GM19240 (cell line): ENCODE measurements at regions not wholly inside any gene's neighbourhood (a gene's known extent, or its start where the extent isn't known, plus 50 kb on each side); places are given as distances from the start of the nearest gene placed in this dataset.

Experiments used
- DNase-seq: peaks from one replicate; pipeline ENCODE4 v3.0.0; 2011; ENCODE audit warnings: low spot score; ENCODE audit not compliant: insufficient read length

GRCh38 chr5:165723931-165724330 is 2218.5 kb downstream of the MAT2B start:
- DNase-seq = no peak

DNA sequence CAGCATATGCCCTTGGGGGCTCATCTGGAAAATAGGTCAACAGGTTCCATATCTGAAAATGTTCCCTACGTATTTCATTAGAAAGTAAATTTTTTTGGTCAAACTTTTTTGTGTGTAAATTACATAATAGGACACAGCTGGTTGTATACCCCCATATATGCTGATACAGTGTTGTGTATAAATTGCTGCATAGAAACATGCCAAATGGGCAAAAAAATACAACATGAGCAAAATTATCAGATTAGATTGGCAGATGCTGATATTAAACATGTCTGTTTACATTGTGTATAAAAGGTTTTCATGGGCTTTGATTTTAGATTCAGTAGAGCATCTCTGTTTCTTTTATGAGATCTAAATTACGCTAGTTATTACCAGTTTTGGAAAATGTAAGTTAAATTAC is 2223.0 kb downstream of the MAT2B start:
- no peak for DNase-seq

DNA sequence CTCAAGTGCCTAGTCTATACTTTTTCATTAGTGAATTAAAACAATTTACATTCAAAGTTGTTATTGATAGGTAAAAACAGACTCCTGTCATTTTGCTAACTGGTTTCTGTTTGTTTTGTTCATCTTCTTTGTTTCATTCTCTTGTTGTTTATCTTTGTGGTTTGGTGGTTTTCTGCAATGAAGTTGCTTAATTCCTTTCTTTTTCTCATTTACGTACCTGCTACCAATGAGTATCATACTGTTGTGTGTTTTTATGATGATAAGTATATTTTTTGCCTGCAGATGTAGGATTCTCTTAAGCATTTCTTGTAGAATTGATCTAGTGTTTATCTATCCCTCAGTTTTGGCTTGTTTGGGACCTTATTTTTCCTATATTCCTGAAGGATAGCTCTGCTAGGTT is 2230.0 kb downstream of the MAT2B start:
- no peak for DNase-seq

DNA sequence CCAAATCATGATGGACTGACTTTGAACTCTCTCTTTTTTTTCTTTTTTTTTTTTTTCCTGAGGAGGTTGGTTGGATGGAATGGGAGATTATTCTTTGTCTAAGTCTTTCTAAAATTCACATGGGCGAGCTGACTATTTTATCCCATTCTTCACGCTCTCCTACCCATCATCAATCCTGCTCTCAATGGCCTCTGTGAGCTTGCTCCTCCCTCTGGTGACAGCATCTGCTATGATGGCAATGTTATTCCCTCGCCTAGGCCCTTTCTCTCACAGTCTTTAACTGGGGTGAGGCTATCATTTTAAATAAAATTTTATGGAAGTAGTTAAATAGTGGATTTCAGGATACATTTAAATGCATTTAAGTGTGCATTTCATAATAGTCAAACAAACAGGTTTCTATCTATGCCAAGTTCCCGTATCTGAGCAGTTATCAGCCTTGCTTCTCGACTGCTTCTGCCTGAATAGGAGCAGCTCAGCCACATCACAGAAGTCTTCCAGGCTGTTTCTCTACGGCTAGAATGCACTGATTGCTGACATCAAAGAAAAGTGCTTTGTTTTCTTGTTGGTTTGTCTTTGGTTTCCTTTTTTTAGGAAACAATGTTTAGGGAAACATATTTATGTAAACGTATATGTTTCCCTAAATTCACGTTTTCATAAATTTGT is 2233.8 kb downstream of the MAT2B start:
- DNase-seq = no peak

GRCh38 chr5:165757791-165758190 is 2252.4 kb downstream of the MAT2B start:
- DNase-seq = no peak

- no peak for DNase-seq
Observed at GRCh38 chr5:165775111-165775510, 2269.7 kb downstream of the MAT2B start.

DNA sequence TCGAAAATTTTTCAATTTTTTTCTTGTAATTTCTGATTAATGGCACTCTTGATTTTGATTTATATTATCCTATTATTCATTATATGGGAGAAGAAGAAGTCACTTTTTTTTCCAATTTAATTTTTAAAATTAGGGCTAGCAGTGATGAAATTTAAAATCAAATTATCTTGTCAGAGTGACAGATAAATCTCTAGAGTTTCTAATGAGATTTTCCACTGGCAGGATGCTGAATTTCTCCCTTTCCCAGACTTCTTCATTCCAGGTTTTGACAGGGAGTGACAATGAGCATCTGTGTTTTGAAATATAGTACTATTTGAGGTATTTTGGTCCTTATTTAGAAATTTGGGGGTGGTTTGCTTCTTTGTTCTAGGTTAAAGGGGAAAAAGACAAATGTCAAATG is 2274.1 kb downstream of the MAT2B start:
- DNase-seq = no peak

GRCh38 chr5:165780901-165781300 is 2275.5 kb downstream of the MAT2B start:
- DNase-seq = no peak

- DNase-seq = no peak
Observed at GRCh38 chr5:165781738-165782137, 2276.3 kb downstream of the MAT2B start.

- no peak for DNase-seq
Observed at GRCh38 chr5:165783024-165783423, 2277.6 kb downstream of the MAT2B start.

DNA sequence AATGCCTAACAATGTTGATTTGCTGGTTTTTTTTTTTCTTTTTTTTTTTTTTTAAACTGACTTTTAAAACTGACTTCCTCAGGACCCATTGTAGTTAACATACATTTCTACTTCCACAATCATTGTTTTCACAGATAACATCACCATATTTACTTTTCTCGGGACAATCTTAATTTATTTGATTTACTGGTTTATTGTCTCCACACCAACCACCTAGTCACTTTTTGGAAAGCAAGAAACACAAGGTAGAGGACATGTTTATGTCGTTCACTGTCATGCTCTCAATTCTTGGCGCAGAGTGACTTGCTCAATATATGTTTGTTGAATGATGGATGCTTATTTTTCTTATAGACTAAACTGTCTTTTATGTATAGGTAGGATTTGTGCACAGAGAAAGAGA is 2280.7 kb downstream of the MAT2B start:
- DNase-seq = no peak

GRCh38 chr5:165795073-165795472 is 2289.7 kb downstream of the MAT2B start:
- DNase-seq = no peak

DNA sequence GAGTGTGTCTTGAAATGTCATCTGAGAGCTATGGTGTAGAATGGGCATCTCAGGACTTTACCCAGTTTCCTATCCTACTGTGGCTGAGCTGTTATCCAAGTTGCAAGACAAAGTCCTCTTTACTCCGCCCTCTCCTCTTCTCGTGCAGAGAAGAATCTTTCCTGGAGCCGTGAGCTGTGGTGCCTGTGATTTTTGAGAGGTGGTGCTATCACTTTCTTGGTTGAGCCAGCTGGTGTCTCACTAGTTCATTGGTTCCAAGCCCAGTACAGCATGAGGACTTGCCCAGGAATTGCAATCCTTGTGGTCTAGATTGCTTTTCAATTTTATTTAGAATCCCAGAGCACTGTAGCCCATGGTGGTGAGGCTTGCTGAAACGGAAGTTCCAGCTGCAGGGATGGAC is 2300.3 kb downstream of the MAT2B start:
- no peak for DNase-seq

DNA sequence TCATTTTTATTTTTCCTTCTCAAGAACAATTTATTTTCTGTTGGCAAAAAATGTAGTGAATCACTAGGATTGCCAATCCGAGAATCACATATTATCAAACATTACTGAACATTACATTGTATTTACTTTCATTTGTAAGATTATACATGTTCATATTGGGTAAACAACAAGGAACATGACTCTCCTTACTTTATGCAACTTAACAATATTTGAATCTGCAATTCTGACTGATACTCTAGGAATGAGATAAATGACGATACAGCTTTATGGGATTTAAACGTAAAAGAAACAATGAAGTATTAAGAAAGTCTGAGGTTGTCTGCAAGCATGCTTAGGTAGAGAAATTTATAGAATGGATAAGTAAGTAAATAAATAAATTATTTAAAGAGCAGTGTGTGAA is 2302.9 kb downstream of the MAT2B start:
- DNase-seq = no peak

- no peak for DNase-seq
Observed at GRCh38 chr5:165809914-165810313, 2304.5 kb downstream of the MAT2B start.

DNA sequence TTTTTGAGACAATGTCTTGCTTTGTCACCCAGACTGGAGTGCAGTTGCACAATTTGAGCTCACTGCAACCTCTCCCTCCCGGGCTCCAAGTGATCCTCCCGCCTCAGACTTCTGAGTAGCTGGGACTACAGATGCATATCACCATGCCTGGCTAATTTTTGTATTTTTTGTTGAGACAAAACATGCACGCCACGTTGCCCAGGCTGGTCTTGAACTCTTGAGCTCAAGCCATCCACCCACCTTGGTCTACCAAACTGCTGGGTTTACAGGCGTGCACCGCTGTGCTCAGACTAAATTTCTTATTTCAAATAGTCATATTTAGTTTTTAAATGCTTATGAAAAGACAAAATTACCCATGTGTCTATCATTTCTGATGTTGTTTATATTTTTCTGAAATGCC is 2324.1 kb downstream of the MAT2B start:
- no peak for DNase-seq

GRCh38 chr5:165834891-165835290 is 2329.5 kb downstream of the MAT2B start:
- DNase-seq = no peak

DNA sequence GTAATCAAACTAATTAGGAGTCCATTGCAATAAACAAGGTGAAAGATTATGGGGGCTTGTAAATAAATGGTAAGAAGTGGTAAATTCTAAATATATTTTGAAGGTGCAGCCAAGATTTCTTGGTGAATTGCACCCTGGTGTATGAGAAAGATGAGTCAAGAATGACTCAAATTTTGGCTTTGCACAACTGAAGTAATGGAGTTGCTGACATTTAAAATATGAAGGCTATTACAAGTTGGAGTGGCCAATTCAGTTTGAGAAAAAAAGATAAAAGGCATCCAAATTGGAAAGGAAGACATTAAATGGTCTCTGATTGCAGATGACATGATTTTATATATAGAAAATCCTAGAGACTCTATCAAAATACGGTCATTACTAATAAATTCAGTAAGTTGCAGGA is 2330.6 kb downstream of the MAT2B start:
- no peak for DNase-seq

DNA sequence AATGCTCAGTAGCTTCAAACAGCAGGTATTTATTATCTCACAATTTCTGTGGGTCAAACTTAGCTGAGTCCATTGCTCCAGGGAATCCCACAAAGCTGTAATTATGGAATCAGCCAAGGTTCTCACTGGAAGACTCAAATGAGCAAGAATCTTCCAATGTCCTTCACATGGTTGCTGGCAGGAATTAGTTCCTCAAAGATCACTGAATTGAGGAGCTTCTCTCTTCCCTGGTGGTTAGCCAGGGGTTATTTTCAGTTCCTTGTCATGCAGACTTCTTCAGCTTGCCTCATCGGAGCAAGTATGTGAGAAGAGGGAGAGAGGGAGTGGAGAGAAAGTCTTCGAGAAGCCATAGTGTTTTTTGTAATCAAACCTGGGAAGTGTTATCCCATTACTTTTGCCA is 2331.9 kb downstream of the MAT2B start:
- DNase-seq = no peak

GRCh38 chr5:165844571-165844970 is 2339.2 kb downstream of the MAT2B start:
- DNase-seq = no peak

DNA sequence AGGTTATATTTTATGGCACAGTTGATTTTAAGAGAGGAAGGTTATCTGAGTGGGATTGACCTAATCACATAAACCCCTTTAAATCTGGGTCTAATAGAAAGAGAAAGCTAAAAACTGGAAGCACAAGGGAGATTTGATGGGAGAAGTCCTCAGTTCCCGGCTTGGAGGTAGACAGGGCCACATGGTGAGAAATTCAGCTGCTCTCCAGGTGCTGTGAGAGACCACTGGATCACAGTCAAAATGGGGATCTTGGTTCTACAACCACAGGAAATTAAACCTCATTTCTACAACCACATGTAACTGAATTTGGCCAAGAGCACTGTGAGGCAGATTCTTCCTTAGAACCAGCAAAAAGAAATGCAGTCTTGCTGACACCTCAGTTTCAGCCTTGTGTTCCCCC is 2352.7 kb downstream of the MAT2B start:
- DNase-seq = no peak

- no peak for DNase-seq
Observed at GRCh38 chr5:165859251-165859650, 2353.8 kb downstream of the MAT2B start.

- no peak for DNase-seq
Observed at GRCh38 chr5:165863239-165863638, 2357.8 kb downstream of the MAT2B start.

DNA sequence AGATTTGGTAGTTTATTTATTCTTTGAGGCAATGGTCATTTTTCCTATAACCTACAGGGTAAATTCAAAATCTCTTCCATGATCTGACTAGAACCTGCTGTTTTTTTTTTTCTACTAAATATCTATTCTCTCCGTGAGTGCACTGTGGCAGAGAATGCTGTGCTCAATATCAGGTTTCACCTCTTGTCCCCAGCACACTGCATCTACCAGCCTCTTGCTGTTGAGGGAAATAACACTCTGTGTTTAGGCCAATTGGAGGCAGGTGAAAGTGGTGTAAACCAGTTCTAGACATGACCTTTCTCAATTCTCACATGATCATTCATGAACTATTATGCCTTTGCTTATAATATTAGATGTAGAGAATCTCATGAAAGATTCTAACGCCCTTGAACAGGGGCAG is 2365.9 kb downstream of the MAT2B start:
- DNase-seq = no peak
